Suprapubic skin (tissue), 4 donors: ENCODE measurements at regions not wholly inside any gene's neighbourhood (a gene's known extent, or its start where the extent isn't known, plus 50 kb on each side); places are given as distances from the start of the nearest gene placed in this dataset.

ENCODE experiments used
- DNase-seq, 2 donors: peaks; one replicate each; pipeline ENCODE4 v3.0.0-alpha.2; 2019; ENCODE audit warnings: low spot score in 2 of 2
- H3K27ac ChIP-seq: fragments of 200-600 bp; sonication (generic); one replicate; pipeline ENCODE4 v1.5.1; 2019
- H3K27me3 ChIP-seq: fragments of 200-600 bp; sonication (generic); one replicate; pipeline ENCODE4 v1.5.1; 2019
- H3K36me3 ChIP-seq: fragments of 200-600 bp; sonication (generic); one replicate; pipeline ENCODE4 v1.5.1; 2019
- H3K4me1 ChIP-seq: fragments of 200-600 bp; sonication (generic); one replicate; pipeline ENCODE4 v1.5.1; 2019
- H3K4me3 ChIP-seq: fragments of 200-600 bp; sonication (generic); one replicate; pipeline ENCODE4 v1.5.1; 2019; ENCODE audit warnings: mild to moderate bottlenecking
- H3K9me3 ChIP-seq: fragments of 200-600 bp; sonication (generic); one replicate; pipeline ENCODE4 v1.5.1; 2019
- CTCF ChIP-seq, 2 donors: fragments of 200-600 bp in 1 of 2; fragments of 450-650 bp in 1 of 2; sonication (generic) in 1 of 2; IDR thresholded peaks; one replicate each; pipeline ENCODE4 v1.5.1; 2016 to 2019; ENCODE audit warnings: antibody characterized with exemption in 2 of 2, mild to moderate bottlenecking in 1 of 2, moderate library complexity in 1 of 2
- EP300 ChIP-seq: sonication (generic); formaldehyde crosslinking; IDR thresholded peaks from one replicate; pipeline ENCODE4 v1.6.1; 2017; ENCODE audit warnings: antibody characterized with exemption
- POLR2A ChIP-seq, 2 donors: fragments of 450-650 bp; IDR thresholded peaks; one replicate each; pipeline ENCODE4 v1.6.1; 2017; ENCODE audit warnings: antibody characterized with exemption in 2 of 2, mild to moderate bottlenecking in 2 of 2, moderate library complexity in 2 of 2
- POLR2AphosphoS5 ChIP-seq, 3 donors: sonication (generic); formaldehyde crosslinking; IDR thresholded peaks; one replicate each; pipeline ENCODE4 v1.6.1; 2017; ENCODE audit warnings: antibody characterized with exemption in 3 of 3
- WGBS: methylation state at CpG from one replicate; pipeline ENCODE4 v1.1.5; 2018; 5-methylcytosine and 5-hydroxymethylcytosine counted together

GRCh38 chr7:46786221-46786954 is 795.5 kb downstream of the TNS3 start:
- DNase-seq, result no peak
- H3K4me1 ChIP-seq, result no peaks in the 10 kb centered on the region
- H3K36me3 ChIP-seq, result no peaks in the 10 kb centered on the region
- H3K9me3 ChIP-seq, result no peaks in the 10 kb centered on the region
- no peak overlapping the region for H3K4me3 ChIP-seq
- 75% methylated on average over 8 of the region's 8 CpGs for WGBS
- H3K27me3 ChIP-seq, result no peaks in the 10 kb centered on the region
- TF ChIP-seq CTCF (IDR thresholded peaks at IDR 0.05), result no peak
- no peak for TF ChIP-seq POLR2A (IDR thresholded peaks at IDR 0.05)
- TF ChIP-seq EP300, result no peak
- no peak for TF ChIP-seq POLR2AphosphoS5 (IDR thresholded peaks at IDR 0.05)
- no peak overlapping the region for H3K27ac ChIP-seq

GRCh38 chr7:46784732-46785131 is 797.2 kb downstream of the TNS3 start:
- H3K4me3 ChIP-seq, result no peak overlapping the region
- WGBS, result 97% methylated on average over 1 of the region's 1 CpG
- no peaks in the 10 kb centered on the region for H3K4me1 ChIP-seq
- H3K9me3 ChIP-seq, result no peaks in the 10 kb centered on the region
- no peaks in the 10 kb centered on the region for H3K27me3 ChIP-seq
- no peaks in the 10 kb centered on the region for H3K36me3 ChIP-seq
- DNase-seq, result no peak
- H3K27ac ChIP-seq, result no peak overlapping the region
- TF ChIP-seq EP300 (no peak), POLR2AphosphoS5 (IDR thresholded peaks at IDR 0.05) (no peak), POLR2A (IDR thresholded peaks at IDR 0.05) (no peak), CTCF (IDR thresholded peaks at IDR 0.05) (no peak)

- H3K4me3 ChIP-seq, result no peak overlapping the region
- H3K36me3 ChIP-seq, result no peaks in the 10 kb centered on the region
- WGBS, result 83% methylated on average over 2 of the region's 2 CpGs
- H3K4me1 ChIP-seq, result no peaks in the 10 kb centered on the region
- TF ChIP-seq EP300 (no peak), POLR2AphosphoS5 (IDR thresholded peaks at IDR 0.05) (no peak), CTCF (IDR thresholded peaks at IDR 0.05) (no peak), POLR2A (IDR thresholded peaks at IDR 0.05) (no peak)
- no peaks in the 10 kb centered on the region for H3K27me3 ChIP-seq
- no peak overlapping the region for H3K27ac ChIP-seq
- H3K9me3 ChIP-seq, result no peaks in the 10 kb centered on the region
- DNase-seq, result no peak
These were observed 799.9 kb downstream of the TNS3 start for GRCh38 chr7:46781901-46782439.

GRCh38 chr7:46776790-46777189 is 805.1 kb downstream of the TNS3 start:
- Histone ChIP-seq H3K27me3 (no peaks in the 10 kb centered on the region), H3K9me3 (no peaks in the 10 kb centered on the region), H3K4me1 (peaks cover 2% of the 10 kb centered on the region), H3K36me3 (no peaks in the 10 kb centered on the region), H3K4me3 (no peak overlapping the region), H3K27ac (no peak overlapping the region)
- TF ChIP-seq POLR2AphosphoS5 (IDR thresholded peaks at IDR 0.05), result no peak
- TF ChIP-seq CTCF (IDR thresholded peaks at IDR 0.05), result peak in 1 of 2 donors; percentile 6
- no peak for TF ChIP-seq POLR2A (IDR thresholded peaks at IDR 0.05)
- no peak for TF ChIP-seq EP300
- no peak for DNase-seq
- WGBS, result 5% methylated on average over 1 of the region's 1 CpG

- no peak for DNase-seq
- 47% methylated on average over 2 of the region's 2 CpGs for WGBS
- no peaks in the 10 kb centered on the region for H3K27me3 ChIP-seq
These were observed 806.1 kb downstream of the TNS3 start for GRCh38 chr7:46775776-46776175.

More at GRCh38 chr7:46775776-46776175, 806.1 kb downstream of the TNS3 start:
- TF ChIP-seq POLR2A (IDR thresholded peaks at IDR 0.05) (no peak), POLR2AphosphoS5 (IDR thresholded peaks at IDR 0.05) (no peak), EP300 (no peak), CTCF (IDR thresholded peaks at IDR 0.05) (no peak)
- peaks cover 4% of the 10 kb centered on the region for H3K4me1 ChIP-seq
- no peak overlapping the region for H3K4me3 ChIP-seq
- H3K27ac ChIP-seq, result no peak overlapping the region
- H3K9me3 ChIP-seq, result no peaks in the 10 kb centered on the region
- no peaks in the 10 kb centered on the region for H3K36me3 ChIP-seq
